ENCODE measurements at regions not wholly inside any gene's neighbourhood (a gene's known extent, or its start where the extent isn't known, plus 50 kb on each side); places are given as distances from the start of the nearest gene placed in this dataset.
A peak's percentile ranks its signal among the peaks of the same experiment; 100 is the strongest.

- DNase-seq (ENCODE audit: low spot score) = no peak
- in situ Hi-C loops (cut with HindIII; ENCODE audit: low sequenced_read_pairs) = no loop called here
Measured at GRCh38 chr3:117874904-117875874, 1159.5 kb downstream of the IGSF11 start.

- in situ Hi-C loops (cut with HindIII; ENCODE audit: low sequenced_read_pairs) = no loop called here
- DNase-seq (ENCODE audit: low spot score) = no peak
Measured at GRCh38 chr3:117875887-117876286, 1158.8 kb downstream of the IGSF11 start.

GRCh38 chr3:117880638-117881037 lies 1154.0 kb downstream of the IGSF11 start:
- in situ Hi-C loops (cut with HindIII; ENCODE audit: low sequenced_read_pairs) = no loop called here
- no peak for DNase-seq (ENCODE audit: low spot score)

GRCh38 chr3:117881210-117881609 lies 1153.4 kb downstream of the IGSF11 start:
- in situ Hi-C loops (cut with HindIII; ENCODE audit: low sequenced_read_pairs) = no loop called here
- no peak for DNase-seq (ENCODE audit: low spot score)

GRCh38 chr3:117885011-117885441 lies 1149.6 kb downstream of the IGSF11 start:
- DNase-seq (ENCODE audit: low spot score) = no peak
- in situ Hi-C loops (cut with HindIII; ENCODE audit: low sequenced_read_pairs) = no loop called here

DNA sequence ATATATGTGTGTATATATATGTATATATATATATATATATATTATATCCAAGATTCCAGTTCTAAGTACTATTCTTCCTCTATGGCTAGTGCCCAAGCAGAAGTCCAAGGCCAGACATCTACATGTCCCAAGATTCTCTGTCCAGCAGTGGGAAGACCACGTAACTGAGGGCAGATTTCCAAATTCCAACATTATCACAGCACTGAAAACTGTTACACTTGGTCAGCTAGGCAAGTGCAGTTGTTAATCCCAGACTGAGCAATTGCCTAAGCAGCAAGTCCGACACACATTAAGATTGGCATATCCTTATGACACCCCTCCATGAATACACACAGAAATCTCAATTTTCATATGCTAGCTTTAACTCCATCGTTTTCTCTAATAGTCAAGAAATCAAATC lies 1148.5 kb downstream of the IGSF11 start:
- in situ Hi-C loops (cut with HindIII; ENCODE audit: low sequenced_read_pairs) = no loop called here
- no peak for DNase-seq (ENCODE audit: low spot score)

DNA sequence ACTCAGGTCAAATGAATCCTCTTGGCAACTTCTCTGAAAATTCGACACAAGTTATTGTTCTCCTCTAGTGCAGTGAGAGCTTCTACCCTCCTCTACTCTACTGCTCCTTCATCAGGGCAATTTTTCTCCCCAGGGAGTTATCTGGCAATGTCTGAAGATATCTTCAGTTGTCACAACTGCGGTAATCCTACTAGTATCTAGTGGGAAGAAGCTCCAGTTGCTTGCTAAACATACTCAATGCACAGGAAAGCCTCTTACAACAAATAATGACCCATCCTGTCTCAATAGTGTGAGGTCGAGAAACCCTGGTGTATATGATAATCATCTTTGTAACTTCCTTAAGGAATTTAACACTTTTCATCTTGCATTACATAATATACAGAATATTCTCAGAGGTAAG lies 1147.6 kb downstream of the IGSF11 start:
- no peak for DNase-seq (ENCODE audit: low spot score)
- in situ Hi-C loops (cut with HindIII; ENCODE audit: low sequenced_read_pairs) = no loop called here

GRCh38 chr3:117887901-117888300 lies 1146.7 kb downstream of the IGSF11 start:
- DNase-seq (ENCODE audit: low spot score) = no peak
- in situ Hi-C loops (cut with HindIII; ENCODE audit: low sequenced_read_pairs) = no loop called here

- DNase-seq (ENCODE audit: low spot score) = no peak
- in situ Hi-C loops (cut with HindIII; ENCODE audit: low sequenced_read_pairs) = no loop called here
Measured at GRCh38 chr3:117892431-117892841, 1142.2 kb downstream of the IGSF11 start.

DNA sequence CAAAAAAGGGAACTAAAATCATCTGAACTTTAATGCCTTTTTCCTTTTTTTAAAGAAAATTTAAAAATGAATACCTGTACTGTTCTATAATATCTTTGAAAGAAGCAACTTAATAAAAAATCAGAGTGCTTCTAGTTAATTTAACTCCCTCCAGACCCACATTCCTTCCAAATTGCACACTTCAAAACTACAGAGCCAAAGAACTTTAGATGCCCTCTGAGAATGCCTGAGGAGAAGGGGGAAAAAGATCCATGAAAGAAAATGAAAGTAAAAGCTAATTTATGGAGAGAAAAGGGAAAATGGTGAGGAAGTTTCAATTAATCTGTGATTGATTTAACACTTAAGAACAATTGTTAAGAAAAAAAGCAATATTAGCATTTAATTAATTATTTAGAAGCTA lies 1141.6 kb downstream of the IGSF11 start:
- in situ Hi-C loops (cut with HindIII; ENCODE audit: low sequenced_read_pairs) = no loop called here
- DNase-seq (ENCODE audit: low spot score) = no peak

DNA sequence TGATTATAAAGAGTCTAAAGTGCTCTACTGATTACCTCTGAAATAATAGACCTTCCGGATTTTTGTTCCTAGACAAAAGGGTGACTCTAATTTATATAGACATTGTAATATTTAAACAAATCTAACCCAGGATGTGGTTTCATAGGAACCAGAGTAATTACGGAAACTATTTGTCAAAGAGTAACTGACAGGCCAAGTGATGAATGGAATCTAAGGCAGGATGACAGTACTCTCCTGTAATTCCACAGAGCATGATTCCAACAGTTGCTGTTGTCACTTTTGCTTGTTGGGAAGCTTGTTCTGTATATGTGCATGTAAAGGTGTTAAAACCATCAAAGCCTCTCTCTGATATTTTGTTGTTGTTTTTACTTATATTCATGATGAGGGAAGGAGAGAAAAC lies 1141.0 kb downstream of the IGSF11 start:
- in situ Hi-C loops (cut with HindIII; ENCODE audit: low sequenced_read_pairs) = no loop called here
- DNase-seq (ENCODE audit: low spot score) = no peak

GRCh38 chr3:117898722-117899522 lies 1135.7 kb downstream of the IGSF11 start:
- DNase-seq (ENCODE audit: low spot score) = no peak

GRCh38 chr3:117903226-117903625 lies 1131.4 kb downstream of the IGSF11 start:
- in situ Hi-C loops (cut with HindIII; ENCODE audit: low sequenced_read_pairs) = no loop called here
- no peak for DNase-seq (ENCODE audit: low spot score)

More at GRCh38 chr3:117898722-117899522, 1135.7 kb downstream of the IGSF11 start:
- in situ Hi-C loops (cut with HindIII; ENCODE audit: low sequenced_read_pairs) = no loop called here

DNA sequence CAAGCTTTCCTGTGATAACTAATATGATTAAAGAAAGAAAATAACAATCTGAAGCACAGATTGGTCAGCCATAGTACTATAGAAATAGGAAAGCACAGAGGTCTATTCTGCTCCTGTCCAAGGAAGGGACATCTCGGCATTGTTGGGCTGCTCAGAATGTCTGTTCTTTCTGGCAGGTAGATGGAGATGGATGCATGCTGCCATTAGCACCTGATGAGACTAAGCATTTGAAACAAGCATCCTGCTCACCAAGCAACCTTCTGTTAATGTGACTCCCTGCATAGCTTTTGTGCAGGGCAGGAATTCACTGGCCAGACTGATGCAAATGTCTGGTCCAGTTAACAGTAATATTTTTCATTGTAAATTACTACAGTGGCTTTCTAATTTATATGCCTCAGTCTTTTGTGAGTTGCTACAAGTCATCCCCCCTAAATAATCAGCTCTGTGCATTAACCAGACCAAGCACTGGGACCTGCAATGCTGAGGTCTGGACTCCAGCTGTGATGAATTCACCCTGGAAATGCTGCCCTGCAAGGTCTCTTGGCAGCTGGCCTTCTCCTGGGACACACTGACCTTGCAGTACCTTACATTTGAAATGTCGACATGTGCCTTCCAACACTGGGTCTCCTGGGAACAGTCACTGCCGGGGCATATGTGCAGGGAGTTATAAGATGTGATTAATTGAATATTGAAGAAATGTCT lies 1123.7 kb downstream of the IGSF11 start:
- peak; percentile 57 for DNase-seq (ENCODE audit: low spot score)
- in situ Hi-C loops (cut with HindIII; ENCODE audit: low sequenced_read_pairs) = no loop called here

- in situ Hi-C loops (cut with HindIII; ENCODE audit: low sequenced_read_pairs) = no loop called here
- DNase-seq (ENCODE audit: low spot score) = no peak
Measured at GRCh38 chr3:117912352-117912751, 1122.3 kb downstream of the IGSF11 start.

DNA sequence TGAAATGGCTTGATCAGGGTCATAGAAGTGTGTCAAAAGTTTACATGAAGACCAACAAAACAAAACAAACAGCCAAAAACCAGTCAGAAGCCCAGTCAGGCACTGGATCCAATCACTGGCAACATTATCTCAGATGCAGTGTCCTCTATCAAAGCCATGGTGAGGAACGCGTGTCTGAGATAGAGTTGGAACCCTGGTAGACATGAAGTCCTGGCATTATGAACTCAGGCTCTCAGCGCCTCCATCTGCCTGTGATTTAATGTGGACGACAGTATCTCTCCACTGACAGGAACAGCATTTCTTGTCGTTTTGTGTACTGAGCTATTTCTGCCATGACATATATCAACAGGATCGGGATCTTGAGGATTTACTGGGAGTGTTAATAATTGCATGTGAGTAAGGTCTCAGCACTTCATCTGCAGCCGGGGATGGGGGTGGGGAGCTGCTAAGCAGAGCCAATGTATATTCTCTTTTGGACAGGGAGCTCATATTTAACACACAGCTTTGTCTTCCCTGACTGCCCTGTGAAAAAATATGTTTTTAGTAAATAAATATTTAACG lies 1120.0 kb downstream of the IGSF11 start:
- DNase-seq (ENCODE audit: low spot score) = no peak
- in situ Hi-C loops (cut with HindIII; ENCODE audit: low sequenced_read_pairs) = no loop called here

- no peak for DNase-seq (ENCODE audit: low spot score)
- in situ Hi-C loops (cut with HindIII; ENCODE audit: low sequenced_read_pairs) = no loop called here
Measured at GRCh38 chr3:117916839-117917238, 1117.8 kb downstream of the IGSF11 start.

DNA sequence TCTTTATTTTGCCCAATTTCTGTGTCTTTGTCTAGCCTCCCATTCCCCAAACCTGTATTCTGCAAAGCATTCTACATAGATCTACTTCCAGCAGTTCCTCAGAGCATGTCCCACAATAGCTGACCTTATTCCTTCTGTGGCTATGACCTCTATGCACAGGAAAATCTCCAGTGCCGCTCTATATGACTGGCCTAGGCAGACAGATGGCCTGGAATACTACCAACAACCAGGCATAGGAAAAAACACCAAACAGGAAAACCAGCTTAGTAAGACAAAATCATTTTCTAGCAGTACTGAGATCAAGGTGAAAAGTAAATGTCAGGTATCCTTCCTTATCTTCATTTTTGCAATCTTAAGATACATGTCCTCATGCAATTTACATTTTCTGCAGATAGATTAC lies 1115.0 kb downstream of the IGSF11 start:
- peak; percentile 86 for DNase-seq (ENCODE audit: low spot score)
- in situ Hi-C loops (cut with HindIII; ENCODE audit: low sequenced_read_pairs) = no loop called here

GRCh38 chr3:117920253-117920898 lies 1114.3 kb downstream of the IGSF11 start:
- in situ Hi-C loops (cut with HindIII; ENCODE audit: low sequenced_read_pairs) = no loop called here
- DNase-seq (ENCODE audit: low spot score) = peak; percentile 43

Data from G401 (cell line).